Astrocyte (in vitro differentiated cells and primary cell): ENCODE measurements at regions not wholly inside any gene's neighbourhood (a gene's known extent, or its start where the extent isn't known, plus 50 kb on each side); places are given as distances from the start of the nearest gene placed in this dataset.
"Not testable (repeated sequence)": the region's sequence is repeated elsewhere in the genome, so short reads cannot be mapped to it uniquely, and the experiment has no call there.

Experiments used
- EZH2 ChIP-seq: IDR thresholded peaks from 2 replicates; pipeline ENCODE4 v1.6.1; 2012; ENCODE audit warnings: mild to moderate bottlenecking, low read length, inconsistent platforms; ENCODE audit not compliant: insufficient read depth
- TF ChIP-seq, protein P1 (sequence below): IDR thresholded peaks from 2 replicates; pipeline ENCODE4 v1.5.1; 2011; ENCODE audit warnings: low read depth, mild to moderate bottlenecking, inconsistent platforms, low read length, moderate library complexity; ENCODE audit not compliant: insufficient read depth

DNA sequence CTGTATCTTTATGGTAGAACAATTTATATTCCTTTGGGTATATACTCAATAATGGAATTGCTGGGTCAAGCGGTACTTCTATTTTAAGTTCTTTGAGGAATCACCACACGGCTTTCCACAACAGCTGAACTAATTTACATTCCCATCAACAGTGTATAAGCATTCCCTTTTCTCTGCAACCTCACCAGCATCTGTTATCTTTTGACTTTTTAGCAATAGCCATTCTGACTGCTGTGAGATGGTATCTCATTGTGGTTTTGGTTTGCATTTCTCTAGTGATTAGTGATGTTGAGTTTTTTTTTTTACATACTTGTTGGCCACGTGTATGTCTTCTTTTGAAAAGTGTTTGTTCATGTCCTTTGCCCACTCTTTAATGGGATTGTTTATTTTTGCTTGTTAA is 184.7 kb upstream of the CTAGE1 start:
- TF ChIP-seq, protein P1, sequence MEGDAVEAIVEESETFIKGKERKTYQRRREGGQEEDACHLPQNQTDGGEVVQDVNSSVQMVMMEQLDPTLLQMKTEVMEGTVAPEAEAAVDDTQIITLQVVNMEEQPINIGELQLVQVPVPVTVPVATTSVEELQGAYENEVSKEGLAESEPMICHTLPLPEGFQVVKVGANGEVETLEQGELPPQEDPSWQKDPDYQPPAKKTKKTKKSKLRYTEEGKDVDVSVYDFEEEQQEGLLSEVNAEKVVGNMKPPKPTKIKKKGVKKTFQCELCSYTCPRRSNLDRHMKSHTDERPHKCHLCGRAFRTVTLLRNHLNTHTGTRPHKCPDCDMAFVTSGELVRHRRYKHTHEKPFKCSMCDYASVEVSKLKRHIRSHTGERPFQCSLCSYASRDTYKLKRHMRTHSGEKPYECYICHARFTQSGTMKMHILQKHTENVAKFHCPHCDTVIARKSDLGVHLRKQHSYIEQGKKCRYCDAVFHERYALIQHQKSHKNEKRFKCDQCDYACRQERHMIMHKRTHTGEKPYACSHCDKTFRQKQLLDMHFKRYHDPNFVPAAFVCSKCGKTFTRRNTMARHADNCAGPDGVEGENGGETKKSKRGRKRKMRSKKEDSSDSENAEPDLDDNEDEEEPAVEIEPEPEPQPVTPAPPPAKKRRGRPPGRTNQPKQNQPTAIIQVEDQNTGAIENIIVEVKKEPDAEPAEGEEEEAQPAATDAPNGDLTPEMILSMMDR: not testable (repeated sequence)
- not testable (repeated sequence) for TF ChIP-seq EZH2
